Islet precursor cell (in vitro differentiated cells): ENCODE measurements at regions not wholly inside any gene's neighbourhood (a gene's known extent, or its start where the extent isn't known, plus 50 kb on each side); places are given as distances from the start of the nearest gene placed in this dataset.
"Not testable (repeated sequence)": the region's sequence is repeated elsewhere in the genome, so short reads cannot be mapped to it uniquely, and the experiment has no call there.

Experiments used
- DNase-seq: peaks from one replicate; pipeline ENCODE4 v3.0.0-alpha.2; 2018

DNA sequence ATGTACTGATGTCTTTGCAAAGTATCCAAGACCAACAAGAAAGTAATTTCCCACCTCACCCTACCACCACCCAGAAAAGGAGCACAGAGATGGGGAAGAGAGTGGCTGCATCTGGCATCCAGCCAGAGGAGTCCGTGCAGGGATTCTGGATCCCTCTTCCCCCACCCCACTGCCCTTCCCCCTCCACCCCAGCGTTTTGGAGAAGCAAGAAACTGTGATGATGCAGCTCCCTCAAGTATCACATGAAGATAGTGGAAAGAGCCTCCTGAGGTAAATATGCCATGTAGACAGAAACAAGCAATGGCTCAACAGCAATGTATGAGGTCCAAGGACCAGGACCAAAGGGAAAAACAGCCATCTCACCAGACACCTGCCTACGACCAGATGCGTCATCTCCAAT, 153.8 kb downstream of the DEPDC1B start:
- no peak for DNase-seq

DNA sequence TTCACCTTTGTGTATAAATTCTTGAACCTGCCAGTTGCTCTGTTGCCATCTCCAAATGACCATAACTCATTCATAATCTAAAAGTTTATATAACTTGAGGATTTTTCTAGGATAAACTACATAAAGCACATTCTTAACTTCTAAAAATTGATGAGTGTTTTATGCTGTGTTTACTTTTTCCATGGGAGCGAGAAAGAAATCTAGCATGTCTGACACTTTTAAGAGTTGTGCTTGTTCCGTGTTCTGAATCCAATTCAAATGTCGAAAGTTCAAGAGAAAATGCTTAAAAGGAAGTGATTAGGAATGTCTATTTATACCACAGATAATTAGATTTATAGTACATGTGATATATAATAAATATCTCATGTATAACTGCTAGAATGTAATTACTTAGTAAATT, 154.4 kb downstream of the DEPDC1B start:
- DNase-seq: no peak

DNA sequence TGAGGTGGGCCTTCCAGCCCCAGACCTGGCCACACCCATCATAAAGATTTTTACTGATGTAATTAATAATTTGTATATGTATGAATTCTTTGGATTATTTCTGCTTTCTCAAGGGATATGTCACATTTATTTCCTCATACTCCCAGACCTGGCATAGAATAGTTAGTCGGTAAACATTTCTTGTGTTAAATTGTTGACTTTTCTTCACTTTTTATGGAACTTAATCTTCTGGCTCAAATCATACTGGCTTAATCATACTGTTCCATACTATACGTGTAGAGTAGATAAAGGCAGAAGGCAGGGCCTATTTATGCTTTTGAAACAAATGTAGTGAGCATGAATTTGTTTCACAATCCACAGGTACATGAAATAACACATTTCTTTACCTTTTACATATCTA, 155.8 kb downstream of the DEPDC1B start:
- DNase-seq: no peak

DNA sequence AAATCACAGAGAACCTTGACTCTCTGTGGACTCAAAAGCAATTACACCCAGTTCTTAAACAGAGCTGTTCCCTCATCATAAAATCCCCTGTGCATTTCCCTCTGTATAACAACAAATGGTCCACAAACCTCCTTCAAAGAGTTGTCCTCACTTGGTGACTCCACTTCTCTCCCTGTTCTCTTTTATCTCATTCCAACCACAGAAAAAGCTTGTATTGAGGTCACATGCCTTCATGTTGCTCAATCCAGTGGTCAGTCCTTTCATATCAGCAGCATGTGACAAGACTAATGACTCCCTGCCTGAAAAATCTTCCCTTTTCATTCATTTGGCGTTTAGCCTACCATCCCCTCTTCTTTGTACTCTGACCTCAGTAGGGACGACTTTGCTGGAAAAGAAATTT, 158.0 kb downstream of the DEPDC1B start:
- no peak for DNase-seq

DNA sequence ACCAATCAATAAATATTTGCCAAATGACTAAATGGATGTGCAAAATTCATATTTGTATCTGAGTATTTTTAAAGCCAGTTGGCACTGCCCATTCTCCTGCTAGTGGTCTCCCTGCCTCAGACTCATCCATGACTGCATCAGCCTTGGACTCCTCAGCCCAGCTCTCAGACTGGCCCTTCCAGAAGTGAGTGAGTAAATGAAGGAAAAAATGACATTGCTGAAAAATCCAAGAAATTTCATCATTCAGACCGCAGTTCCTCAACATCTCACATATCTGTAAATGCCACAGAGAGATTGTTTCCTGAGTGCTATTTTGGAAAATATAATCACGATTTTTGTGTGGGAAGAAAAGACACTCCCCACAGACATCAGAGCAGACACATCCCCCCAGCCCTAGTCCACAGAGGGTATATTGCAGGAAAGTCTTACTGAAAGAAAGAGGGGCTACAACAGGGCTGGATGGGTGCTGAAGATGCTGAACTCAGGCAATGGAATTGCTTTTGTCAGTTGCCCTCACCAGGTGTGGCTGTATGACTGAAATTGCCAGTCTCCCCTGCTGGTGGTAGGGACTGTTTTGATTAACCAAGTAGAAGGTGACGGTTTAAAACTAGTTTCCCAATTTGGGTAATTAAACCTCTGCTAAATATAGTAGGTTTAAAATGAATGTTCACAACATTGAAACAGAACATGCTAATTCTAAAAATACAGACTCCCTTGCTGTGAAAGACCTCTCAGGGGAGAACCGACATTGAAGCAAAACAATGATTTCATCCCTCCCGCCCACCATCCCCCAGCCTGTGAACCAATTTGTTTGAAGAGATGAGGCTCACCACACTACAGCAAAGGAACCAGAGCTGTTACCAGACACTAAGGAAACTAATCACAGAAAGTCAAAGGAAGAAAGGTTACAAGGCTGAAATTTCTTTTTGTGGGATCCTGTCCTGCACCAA, 158.8 kb downstream of the DEPDC1B start:
- DNase-seq: no peak

DNA sequence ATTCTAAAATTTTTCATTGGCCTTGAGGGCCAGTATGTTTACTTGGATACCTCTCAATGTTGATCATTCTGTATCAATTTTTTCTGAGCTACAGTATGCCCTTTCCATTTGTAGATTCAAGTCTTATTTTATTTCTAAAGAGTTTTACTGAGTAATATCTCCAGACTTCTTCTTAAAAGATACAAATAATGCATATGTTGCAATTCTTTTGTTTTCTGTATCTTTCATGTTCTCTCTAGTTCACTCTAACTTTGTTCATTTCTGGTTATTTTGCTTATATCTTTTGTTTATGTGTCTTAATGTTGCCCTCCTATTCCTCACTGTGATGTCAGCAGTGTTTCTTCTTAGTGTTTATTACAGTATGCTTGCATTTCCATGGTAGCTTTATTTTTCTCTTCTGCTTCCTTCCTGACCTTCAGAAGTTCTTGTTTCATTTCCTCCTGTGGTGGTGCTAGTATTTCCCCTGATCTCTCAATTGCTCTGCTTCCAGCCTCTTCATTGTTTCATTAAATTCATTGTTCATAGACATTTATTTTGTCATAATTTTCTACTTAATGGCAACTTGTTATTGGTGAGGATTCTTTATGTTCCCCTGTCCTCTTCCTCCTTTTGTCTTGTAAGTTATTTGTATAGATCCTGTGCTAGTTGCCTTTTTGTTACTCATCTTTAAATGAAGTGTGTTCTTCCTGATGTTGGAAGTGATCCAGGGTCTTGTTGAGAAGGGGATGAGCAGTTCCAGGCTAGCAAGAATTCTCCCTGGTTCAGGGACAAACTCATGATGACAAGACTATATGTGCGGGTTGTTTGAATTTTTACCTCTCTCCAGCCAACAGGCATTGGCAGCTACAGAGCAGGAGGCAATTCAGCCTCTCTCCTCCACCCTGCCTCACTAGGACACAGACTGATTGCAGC, 160.8 kb downstream of the DEPDC1B start:
- DNase-seq: no peak

DNA sequence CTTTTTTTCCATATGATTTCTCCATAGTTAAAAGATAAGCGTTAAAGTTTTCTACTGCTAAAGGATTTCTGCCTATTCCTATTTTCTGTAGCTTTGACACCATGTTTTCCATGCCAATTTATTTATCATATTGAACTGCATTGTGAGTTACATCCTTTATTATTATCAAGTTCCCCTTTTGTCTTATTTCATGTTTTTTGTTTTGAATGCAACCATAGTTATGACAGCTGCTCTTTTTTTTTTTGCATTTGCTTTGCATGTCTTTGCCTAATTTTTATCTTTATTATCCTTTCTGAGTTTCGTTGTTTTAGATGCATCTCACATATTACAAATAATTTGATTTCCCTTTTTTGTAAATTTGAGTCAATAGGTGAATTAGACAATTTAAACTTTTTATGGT, 161.5 kb downstream of the DEPDC1B start:
- no peak for DNase-seq

DNA sequence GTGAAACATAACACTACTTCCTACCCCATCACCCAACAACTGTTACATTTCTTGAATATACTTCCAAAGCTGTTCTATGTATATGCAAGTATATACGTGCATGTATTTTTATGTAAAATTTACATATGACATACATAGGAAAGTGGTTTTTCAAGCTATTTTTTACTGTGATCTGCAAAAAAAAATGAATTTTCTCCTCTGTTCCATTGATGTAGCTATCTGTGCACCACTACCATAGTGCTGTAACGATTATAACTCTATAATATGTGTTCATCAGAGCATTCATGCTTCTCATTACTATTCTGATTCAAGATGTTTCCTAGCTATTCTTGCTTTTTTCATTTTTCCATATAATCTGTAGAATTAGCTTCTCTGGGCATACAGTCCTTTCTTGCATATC, 164.0 kb downstream of the DEPDC1B start:
- no peak for DNase-seq

DNA sequence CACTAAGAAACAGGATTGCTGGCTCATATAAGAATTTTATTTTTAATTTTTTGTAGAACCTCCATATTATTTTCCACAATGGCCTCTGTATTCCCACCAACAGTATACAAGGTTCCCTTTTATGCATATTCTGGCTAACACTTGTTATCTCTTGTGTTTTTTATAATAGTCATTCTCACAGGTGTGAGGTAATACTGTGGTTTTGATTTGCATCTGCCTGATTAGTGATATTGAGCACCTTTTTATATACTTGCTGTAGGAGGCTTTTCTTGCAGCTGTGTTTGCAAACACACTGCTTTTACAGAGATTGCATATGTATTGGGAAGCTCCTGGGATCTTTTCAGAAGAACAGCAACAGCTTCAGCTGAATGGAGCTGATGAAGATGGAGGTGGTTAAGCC, 164.8 kb downstream of the DEPDC1B start:
- no peak for DNase-seq

DNA sequence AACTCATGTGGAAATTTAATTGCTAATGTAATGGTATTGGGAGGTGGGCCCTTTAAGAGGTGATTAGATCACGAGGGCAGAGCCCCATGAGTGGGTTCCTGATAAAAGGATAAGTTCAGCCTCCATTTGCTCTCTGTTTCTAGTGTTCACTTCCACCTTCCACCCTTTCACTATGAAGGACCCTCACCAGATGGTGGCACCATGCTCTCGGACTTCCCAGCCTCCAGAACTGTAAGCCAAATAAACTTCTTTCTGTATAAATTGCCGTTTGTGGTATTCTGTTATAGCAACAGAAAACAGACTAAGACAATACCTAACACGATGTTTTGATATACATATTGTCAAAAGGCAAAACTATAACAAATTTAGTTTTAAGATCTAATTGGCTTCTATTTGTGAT, 166.2 kb downstream of the DEPDC1B start:
- no peak for DNase-seq

DNA sequence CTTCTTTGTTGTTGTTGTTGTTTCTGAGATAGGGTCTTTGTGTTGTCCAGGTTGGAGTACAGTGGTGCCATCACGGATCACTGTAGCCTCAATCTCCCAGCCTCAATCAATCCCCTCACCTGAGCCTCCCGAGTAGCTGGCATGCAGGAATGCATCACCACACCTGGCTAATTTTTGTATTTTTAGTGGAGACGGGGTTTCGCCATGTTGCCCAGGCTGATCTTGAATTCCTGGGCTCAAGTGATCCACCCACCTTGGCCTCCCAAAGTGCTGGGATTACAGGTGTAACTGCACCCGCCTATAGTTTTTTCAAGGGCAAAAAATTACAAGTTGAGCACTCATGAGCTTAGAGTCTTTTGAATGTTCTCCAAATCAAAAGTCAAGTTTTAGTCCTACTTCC, 167.2 kb downstream of the DEPDC1B start:
- DNase-seq: not testable (repeated sequence)

DNA sequence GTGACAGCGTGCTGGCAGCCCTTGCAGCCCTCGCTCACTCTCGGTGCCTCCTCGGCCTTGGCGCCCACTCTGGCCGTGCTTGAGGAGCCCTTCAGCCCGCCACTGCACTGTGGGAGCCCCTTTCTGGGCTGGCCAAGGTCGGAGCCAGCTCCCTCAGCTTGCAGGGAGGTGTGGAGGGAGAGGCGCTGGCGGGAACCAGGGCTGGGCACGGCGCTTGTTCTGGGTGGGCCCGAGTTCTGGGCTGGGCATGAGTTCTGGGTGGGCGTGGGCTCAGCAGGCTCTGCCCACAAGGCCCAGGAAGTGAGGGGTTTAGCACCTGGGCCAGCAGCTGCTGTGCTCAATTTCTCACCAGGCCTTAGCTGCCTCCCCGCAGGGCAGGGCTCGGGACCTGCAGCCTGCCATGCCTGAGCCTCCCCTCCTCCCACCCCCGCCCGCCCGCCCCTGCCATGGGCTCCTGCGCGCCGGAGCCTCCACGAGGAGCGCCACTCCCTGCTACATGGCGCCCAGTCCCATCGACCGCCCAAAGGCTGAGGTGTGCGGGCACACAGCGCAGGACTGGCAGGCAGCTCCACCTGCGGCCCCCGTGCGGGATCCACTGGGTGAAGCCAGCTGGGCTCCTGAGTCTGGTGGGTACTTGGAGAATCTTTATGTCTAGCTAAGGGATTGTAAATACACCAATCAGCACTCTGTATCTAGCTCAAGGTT, 169.7 kb downstream of the DEPDC1B start:
- not testable (repeated sequence) for DNase-seq

DNA sequence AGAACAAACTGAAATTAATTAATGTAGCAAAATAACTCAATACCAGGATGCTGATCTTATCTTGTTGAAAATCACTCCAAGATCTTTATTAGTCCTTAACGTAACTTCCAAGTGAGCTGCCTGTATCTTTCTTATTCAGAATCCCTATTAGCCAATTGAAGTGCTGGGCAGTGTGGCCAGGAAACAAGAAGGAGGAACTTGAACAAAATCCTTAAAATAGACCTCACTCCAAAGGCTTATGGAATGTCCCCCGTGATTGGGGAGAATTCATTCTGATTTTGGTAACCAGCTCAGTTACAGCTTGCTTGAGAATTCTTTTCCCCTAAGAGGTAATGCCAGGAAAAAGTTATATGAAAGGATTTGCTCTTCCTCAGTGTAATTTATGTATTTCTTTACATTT, 171.0 kb downstream of the DEPDC1B start:
- DNase-seq: no peak

DNA sequence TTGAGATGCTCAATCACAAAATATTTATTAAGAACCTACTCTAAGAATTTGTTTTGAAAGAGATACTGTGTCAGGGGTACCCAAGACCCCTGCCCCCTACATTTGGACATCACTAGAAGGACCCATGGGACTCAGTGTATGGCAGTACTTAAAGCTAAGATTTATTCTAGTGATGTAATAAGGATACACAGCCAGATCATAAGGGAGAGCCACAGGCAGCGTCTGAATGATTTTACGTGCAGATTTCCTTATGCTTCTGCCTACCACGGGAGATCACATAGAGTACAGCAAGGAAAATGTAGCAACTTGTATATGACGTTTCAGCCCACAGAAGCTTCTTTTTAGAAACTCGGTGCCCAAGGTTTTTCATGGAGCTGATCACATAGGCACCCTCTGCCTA, 172.9 kb downstream of the DEPDC1B start:
- no peak for DNase-seq

DNA sequence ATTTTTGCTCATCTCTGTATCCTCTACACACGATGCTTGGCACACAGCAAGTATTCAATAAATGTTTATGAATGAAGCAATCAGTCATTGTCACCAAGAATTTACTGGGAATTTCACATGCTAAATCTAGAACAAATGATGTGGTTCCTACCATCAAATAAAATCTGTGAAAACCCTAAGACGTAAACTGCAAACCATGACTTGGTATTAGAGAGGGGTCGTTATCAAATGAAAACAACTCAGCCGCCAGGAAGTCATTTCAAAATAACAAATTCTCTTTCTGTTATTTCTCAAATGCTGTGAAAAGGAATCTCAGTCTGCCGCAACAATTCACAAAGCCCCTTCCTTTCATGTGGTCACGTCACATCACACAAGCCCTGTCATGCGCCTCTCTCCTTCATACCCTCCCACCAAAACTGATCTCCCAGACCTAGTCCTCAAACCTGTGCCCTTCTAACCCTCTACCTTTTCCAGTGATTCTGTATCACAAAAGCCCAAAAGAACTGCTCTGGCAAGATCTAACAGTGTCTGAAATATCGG, 173.6 kb downstream of the DEPDC1B start:
- DNase-seq: no peak

DNA sequence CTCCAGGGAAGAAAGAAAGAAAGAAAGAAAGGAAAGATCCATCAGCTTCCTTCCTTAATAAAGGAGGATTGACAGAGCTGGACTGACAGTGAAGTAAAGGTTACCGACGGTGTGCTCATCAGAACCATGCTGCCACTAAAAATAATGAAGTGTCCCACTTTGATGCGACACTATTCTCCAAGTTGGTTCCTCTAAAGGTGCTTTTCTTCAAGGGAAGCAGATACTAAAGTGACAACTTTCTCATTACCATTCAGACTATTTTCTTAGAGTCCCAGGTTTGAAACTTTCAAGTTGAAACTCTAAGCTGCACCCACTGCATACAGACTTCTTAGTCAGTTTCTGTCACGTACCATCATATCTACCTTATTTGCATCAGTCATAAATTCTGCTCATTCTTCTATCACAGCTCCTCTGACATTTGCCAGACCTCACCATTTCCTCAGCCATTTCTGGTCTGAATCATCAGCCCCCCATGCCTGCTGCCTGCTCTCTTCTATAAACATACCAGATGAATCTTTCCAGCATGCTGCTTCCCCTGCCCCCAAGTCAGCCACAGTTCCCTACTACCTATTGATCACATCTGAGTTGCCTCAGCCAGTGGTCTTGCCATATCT, 177.6 kb downstream of the DEPDC1B start:
- DNase-seq: peak; percentile 71

DNA sequence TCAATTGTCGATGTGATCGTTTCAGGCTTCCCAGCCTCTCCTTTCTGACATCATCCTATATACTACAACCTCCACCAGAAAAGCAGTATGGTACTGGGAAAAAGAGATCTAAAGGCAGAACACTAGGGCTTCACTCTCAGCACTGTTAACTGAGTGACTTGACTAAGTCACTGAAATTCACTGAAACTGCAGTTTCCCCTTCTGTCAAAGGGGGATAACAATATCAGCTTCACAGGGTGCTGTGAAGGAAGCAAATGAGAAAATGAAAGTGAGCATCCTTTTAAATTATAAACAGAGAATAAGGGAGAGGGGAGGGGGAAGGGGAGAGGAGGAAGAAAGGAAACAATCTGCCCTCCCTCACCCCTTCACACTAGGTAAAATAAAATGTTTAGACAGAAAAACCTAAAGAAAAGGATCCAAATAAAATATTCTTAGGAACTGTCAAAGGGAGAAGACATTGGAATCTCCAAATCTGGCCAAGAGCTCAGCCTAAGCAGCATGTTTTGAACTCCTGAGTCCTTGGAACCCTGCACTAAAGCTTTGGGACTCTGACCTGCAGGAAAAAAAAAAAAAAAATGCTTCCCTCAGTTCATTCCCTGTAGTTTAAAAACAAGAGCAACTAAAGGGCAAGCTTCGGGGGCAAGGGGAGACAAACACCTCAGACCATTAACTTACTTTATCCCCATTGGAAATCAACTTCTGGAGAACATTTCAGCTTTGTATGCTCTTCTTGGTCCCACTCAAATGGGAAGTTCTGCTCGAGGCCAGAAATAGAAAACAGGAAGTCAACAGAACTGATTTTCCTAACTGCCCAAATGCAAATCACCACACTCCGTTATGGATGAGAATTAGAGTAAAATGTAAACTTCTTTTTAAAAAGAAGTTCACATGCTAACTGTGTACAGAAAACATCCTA, 178.3 kb downstream of the DEPDC1B start:
- no peak for DNase-seq

DNA sequence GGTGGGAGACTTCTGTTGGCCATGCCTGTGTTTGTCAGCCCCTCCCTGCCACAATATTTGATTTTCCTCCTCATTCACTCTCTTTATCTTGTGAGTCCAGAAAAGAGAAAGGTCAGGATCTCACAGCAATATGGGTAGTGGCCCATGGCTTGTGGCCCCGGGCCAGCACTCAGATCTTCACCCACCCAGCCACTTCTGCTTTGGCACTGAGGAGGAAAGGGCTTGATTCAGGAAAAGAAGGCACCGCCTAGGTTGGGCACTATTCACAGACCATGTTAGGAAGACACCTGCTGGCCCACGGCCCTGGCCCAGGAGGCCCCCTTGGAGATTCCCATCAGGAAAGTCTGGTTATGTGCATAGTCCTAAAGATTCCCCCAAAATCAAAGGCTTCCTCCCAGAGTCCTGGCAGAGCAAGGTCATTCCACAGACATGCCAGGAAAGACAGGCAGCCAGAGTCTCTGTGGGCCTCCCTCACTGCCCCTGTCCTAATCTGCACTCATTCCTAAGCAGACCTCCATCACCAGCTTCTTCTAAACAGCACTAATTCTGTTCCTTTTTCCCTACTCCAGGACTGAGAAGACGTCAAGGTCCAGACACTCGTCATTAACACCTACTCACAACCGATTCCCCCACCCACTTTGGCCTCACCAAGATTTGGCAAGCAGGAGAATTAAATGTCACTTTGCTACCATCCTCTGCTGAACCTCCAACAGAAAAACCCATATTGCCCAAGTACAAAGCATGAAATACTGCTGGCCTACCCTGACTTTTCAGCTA, 179.3 kb downstream of the DEPDC1B start:
- no peak for DNase-seq

DNA sequence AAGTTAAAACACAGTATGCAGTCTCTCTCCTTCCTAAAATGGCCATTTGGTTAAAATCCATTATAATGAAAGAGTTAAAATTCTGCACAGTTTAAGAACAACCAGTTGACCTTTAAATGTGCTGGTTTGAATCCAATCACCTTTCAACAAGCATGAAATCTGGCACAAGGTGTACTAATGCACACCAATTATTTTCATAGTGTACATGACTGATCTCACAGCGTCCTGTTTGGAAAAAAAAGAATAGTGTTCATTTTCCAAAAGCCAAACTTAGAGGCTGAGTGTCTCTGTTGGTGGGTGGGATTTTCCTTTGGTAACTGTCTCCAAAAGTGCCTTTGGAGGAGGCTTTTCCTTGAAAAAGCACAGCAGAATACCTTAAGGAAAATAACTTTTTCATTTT, 180.6 kb downstream of the DEPDC1B start:
- no peak for DNase-seq

DNA sequence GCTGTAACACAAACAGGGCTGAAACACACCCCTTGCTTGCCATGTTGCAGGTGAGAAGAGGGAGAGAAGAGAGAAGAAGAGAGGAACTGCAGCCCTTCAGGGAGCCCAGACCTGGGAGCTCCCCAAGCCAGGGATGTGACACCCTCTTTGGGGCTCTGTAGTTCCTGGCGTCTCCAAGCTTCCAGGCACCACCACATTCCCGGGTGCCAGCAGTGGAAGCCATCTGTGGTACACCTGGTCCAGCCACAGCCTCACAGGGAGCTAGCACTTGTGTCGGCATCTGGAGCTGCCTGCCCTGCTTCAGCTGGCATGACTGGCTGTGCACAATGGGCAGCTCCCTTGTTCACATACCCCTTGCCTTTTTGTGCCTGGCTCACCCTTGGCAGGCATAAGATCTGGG, 182.1 kb downstream of the DEPDC1B start:
- DNase-seq: no peak
